HG03520 (cell line): ENCODE measurements at regions not wholly inside any gene's neighbourhood (a gene's known extent, or its start where the extent isn't known, plus 50 kb on each side); places are given as distances from the start of the nearest gene placed in this dataset.
"Not testable (repeated sequence)": the region's sequence is repeated elsewhere in the genome, so short reads cannot be mapped to it uniquely, and the experiment has no call there.

Source experiments
- ATAC-seq: cut with Tn5 transposase; IDR thresholded peaks from one replicate; pipeline ENCODE4 v1.9.1; 2021; ENCODE audit warnings: mild to moderate bottlenecking, moderate library complexity; ENCODE audit not compliant: unreplicated experiment

DNA sequence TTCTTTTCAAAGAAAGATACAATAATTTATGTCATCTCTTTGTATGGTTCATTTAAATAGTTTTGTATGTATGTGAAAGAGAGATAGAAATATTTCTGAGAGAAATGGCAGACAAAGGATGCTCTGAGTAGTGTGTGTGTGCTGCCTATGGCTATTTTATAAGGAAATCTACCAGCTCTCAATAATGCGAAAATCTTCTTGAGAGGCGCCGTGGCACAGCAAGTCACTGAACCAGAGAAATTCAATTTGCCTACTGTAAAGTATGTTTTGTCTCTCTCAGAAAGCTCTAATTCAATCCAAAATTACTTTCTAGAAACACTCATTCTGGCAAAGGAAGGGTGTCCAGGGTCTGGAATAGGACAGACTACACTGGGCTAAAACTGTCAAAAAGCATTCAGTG lies 1981.1 kb downstream of the EFNA5 start:
- ATAC-seq, result no peak

DNA sequence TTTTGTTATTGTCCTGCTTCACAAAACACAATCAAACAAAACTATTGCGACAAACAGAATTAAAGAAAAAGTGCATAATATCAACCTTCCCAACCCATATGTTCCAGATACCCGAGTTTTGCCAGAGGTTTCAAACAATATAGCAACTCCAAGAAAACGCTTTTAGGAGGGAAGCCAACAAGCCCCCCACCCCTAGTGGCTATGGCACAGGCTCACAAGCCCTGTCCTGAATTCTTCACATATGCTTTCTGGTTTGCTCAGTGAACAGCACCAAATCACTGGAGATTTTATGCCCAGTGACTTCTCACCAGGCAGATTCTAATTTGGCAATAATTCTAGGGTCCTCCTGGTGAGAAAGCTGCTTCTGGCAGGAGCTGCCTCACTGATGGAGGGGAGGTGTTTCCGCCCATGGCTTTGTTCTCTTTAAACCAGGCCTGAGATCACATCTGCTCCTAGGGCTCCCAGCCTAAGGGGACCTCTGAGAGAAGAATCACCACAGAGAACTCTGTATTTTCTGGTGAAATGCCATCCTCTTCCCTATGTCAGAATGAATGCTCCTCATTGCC lies 1982.4 kb downstream of the EFNA5 start:
- ATAC-seq, result no peak

DNA sequence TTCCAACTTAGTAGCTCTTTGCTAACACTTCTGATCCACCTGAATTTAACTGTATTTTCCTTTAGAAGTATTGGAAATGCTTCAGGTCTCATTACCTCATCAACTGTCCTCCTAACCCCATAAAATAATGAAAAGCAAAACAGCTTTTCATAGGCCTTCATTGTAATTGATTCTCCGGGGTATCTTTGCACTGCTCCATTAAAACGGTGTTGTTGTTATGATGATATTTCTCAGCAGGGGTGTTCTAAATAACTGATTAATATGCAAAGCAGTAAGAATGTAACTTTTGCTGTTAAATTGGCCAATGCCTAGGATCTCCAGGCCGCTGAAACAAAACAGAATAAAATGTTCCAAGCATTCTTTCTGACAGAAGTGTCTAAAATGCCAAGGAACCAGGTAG lies 1983.2 kb downstream of the EFNA5 start:
- no peak for ATAC-seq

DNA sequence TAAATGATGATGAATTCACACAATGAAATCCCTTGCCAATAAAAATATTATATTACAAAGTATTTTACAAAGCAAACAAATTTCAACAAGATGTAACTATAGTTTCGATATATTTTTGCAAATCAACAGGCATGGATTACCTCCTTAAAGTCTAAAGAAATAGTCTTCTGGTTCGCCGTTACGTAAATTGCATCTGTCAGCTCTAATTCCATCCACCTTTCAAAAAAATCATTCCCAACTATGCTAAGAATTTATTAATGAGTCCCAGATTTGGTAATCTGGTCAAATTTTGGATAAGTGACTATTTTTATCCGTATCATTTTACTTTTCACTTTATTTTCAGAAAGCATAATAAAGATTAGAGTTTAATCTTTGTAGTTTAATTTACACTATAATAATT lies 1984.9 kb downstream of the EFNA5 start:
- no peak for ATAC-seq

DNA sequence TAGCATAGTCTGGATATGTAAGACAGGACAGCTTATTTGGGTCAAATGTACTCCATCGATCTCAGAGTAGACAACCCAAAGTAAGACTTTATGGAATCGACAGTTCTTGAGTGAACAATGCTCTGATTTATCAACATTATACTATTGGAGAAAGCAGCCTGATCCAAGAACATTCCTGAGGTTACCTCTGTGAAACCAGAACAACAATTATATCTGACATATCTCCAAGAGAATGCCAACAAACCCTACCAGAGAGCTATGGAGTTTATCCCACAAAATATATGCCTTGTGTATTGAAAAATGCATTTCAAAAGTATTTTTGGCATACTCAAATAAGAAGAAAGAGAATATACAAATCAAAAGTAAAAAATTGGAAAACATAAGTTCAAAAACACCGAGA lies 1985.9 kb downstream of the EFNA5 start:
- ATAC-seq, result no peak

DNA sequence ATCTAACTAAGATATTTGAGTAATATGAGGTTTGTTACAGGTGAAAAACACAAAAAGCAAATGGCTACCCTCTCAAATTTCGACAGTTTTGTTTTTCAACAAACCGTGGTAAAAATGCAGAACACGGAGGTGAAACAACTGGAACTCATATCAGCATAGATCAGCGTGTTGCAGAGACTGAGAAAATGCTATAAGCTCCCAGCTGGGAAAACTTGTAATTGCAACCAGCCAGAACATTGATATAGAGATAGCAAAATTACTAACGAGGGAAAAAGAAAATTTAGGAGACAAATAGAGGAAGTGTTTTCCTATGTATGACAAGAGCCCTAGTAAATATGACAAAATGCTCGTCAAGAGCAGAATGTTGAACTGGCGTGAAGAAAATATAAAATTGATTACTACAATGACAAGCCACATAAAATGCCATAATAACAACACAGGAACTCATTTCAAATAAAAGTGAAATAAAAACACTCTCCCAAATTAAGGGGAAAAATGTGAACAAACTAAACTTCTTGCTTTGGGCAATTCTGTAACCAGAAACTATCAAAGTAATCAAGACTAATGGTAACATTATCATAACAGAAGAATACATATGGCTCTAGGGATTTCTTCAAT lies 1989.8 kb downstream of the EFNA5 start:
- no peak for ATAC-seq

DNA sequence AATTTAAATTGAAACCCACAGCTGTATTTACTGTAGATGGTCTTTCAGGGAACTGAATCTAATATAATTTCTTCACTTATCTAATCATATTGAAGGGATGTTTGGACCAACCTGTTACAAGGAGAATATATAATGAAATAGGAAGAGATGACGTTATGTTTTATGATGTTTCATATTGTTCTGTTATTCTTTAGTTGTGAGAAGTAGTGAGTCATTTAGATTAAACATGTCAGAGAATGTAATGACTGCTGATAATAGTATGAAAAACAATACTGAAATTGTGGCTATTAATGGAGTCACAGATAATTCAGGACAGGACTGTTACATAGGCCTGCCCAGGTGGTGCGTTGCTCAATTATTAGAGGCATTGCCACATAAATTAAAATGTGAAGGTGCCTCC lies 1993.4 kb downstream of the EFNA5 start:
- ATAC-seq, result no peak

GRCh38 chr5:105670596-105670995 lies 2000.1 kb downstream of the EFNA5 start:
- ATAC-seq, result no peak

GRCh38 chr5:105663671-105664070 lies 2007.1 kb downstream of the EFNA5 start:
- no peak for ATAC-seq

DNA sequence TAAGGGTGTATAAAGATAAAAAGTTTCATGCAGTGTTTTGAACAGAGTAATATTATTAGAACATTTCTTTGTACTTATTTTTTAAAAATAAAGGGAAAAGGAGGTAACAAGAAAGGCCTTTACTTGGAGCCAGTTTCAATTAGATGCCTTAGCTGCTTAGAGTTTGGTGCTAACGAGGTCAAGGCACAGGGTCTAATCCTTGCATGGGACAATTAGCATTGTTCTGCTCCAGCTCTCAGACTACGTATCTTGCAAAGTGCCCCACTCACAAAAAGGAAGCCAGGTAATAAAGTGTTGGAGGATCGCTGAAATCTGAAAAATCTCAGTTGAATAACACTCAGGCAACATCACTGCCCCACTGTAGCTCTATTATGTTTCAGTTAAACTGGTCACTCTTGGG lies 2011.3 kb downstream of the EFNA5 start:
- ATAC-seq, result no peak

DNA sequence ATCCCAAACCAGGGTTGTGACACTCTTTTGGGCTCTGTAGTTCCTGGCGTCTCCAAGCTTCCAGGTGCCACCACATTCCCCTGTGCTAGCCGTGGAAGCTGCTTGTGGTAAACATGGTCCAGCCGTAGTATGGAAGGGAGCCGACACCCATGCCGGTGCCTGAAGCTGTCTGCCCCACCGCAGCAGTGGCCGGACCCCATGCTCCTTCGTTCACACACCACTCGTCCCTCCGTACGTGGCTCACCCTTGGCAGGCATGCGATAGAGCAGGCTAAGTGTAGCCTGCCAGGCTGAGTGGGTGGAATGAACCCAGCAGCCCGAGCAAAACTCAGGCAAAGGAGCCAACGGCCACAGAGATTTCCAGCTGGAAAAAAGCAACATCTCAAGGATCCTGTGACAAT lies 2030.4 kb downstream of the EFNA5 start:
- ATAC-seq, result no peak

- ATAC-seq, result no peak
Observed at GRCh38 chr5:105639511-105639910, 2031.2 kb downstream of the EFNA5 start.

DNA sequence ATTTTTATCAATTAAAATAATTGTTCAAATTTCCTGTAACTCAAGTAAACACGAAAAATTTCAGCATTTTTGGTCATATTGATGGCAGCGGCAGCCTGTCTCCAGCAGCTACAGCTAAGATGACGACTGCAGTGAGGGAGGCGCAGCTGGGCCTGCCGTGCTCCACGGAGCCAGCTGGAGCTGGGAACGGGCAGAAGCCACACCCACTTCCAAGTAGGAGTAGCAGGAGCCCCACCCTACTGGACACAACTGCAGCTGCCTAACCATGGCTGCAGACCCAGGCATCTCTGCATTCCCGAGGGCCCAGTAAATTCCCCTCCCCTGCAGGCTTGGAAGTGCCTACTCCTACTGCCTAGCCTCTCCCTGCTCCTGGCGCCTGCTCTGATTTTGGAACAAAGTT lies 2031.7 kb downstream of the EFNA5 start:
- no peak for ATAC-seq

GRCh38 chr5:105638437-105638836 lies 2032.3 kb downstream of the EFNA5 start:
- ATAC-seq, result no peak

- no peak for ATAC-seq
Observed at GRCh38 chr5:105632043-105632442, 2038.7 kb downstream of the EFNA5 start.

- ATAC-seq, result no peak
Observed at GRCh38 chr5:105630803-105631202, 2039.9 kb downstream of the EFNA5 start.

- ATAC-seq, result no peak
Observed at GRCh38 chr5:105619725-105620124, 2051.0 kb downstream of the EFNA5 start.

DNA sequence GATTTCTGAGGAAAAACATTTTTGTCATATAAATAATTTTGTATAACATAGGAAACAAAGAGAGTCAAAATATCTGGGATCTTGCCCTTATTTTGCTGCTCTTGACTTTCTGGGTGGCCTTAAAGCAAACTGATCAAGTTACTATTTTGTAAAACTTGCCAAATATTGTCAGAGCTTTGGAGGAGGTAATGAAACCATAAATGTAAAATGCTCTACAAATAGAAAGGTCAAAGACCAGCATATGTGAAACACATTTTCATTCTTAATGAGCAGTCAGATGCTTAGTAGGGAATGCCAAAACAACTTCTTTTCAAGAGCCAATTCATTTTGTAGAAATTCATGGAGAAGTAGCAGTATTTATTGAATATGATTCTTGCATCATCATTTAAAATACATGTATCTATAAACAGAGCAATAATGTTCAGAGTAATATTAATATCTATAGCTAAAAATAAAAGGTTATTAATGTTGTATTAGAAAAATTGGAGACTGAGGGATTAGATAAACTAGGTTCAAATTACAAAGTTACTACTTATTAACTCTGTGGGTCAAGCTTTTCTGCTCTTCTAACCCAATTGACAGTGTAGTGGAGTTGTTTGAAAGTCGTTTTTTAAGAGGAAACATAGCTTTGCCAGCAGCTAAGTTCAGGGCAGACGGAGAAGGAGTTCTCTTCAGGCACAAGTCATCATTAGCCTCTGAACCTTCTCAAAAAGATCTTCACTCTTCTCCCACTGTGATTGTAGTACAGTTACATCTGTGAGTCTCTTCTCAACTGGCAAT lies 2053.1 kb downstream of the EFNA5 start:
- ATAC-seq, result no peak

DNA sequence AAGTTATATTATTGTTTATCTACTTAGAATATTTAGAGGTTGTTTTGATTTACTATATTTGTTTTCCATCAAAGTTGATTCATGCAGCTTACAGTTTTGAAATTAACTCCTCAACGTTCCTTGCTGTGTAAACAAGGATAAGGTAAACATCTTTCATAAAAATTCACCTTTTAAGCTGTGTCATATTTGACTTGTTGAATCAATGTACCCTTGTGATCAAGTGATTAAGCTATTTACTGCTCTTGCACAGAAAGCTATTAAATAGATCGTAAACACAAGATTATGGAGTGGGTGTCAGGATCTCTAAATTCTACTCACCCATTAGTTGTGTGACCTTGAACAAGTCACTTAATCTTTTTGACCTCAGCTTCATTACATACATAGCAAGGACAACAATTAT lies 2054.0 kb upstream of the NUDT12 start:
- ATAC-seq, result no peak

- not testable (repeated sequence) for ATAC-seq
Observed at GRCh38 chr5:105602406-105602805, 2039.8 kb upstream of the NUDT12 start.

GRCh38 chr5:105593011-105593760 lies 2030.6 kb upstream of the NUDT12 start:
- ATAC-seq, result no peak
